ENCODE measurements at regions not wholly inside any gene's neighbourhood (a gene's known extent, or its start where the extent isn't known, plus 50 kb on each side); places are given as distances from the start of the nearest gene placed in this dataset.

DNA sequence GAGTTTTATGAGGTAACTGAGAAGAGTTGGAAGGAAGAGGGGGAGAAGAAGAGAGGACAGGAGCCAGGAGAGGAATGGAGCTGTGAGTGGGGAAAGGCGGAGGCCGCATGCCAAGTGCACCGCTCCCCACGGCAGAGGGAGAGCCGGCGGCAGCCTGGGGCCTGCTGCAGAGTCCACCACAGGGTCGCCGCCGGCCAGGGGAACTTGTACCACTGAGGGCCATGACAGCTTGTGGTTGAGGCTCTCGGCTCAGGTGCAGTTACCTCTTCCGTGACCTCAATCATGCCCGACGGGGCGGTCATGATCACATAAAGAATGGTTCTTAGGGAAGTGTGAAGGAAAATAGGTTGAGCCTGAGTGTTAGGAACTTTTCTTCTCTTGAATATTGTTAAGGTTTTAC lies 325.0 kb downstream of the SNAPC1 start:
- TF ChIP-seq FOXM1 (IDR thresholded peaks at IDR 0.05; ENCODE audit: borderline replicate concordance) (no peak), SP1 (IDR thresholded peaks at IDR 0.05) (no peak), ARNT (IDR thresholded peaks at IDR 0.05) (no peak), FOXK2 (IDR thresholded peaks at IDR 0.05) (no peak)

Measured in HEK293T (cell line).